Uterus (tissue), 2 donors: ENCODE measurements at regions not wholly inside any gene's neighbourhood (a gene's known extent, or its start where the extent isn't known, plus 50 kb on each side); places are given as distances from the start of the nearest gene placed in this dataset.

Source experiments
- CTCF ChIP-seq, 4 experiments: fragments of 200-600 bp in 2 of 4; fragments of 450-650 bp in 2 of 4; sonication (generic) in 2 of 4; IDR thresholded peaks; one replicate each; pipeline ENCODE4 v1.5.1; 2016 to 2019; ENCODE audit warnings: antibody characterized with exemption in 4 of 4, mild to moderate bottlenecking in 2 of 4, moderate library complexity in 1 of 4
- POLR2A ChIP-seq, 2 donors: fragments of 450-650 bp; IDR thresholded peaks; one replicate each; pipeline ENCODE4 v1.6.1; 2016; ENCODE audit warnings: antibody characterized with exemption in 2 of 2, mild to moderate bottlenecking in 1 of 2, moderate library complexity in 1 of 2

GRCh38 chr6:67000121-67000520 is 1293.1 kb upstream of the EYS start:
- TF ChIP-seq CTCF (IDR thresholded peaks at IDR 0.05), result no peak
- TF ChIP-seq POLR2A (IDR thresholded peaks at IDR 0.05), result no peak
